ENCODE measurements at regions not wholly inside any gene's neighbourhood (a gene's known extent, or its start where the extent isn't known, plus 50 kb on each side); places are given as distances from the start of the nearest gene placed in this dataset.

DNA sequence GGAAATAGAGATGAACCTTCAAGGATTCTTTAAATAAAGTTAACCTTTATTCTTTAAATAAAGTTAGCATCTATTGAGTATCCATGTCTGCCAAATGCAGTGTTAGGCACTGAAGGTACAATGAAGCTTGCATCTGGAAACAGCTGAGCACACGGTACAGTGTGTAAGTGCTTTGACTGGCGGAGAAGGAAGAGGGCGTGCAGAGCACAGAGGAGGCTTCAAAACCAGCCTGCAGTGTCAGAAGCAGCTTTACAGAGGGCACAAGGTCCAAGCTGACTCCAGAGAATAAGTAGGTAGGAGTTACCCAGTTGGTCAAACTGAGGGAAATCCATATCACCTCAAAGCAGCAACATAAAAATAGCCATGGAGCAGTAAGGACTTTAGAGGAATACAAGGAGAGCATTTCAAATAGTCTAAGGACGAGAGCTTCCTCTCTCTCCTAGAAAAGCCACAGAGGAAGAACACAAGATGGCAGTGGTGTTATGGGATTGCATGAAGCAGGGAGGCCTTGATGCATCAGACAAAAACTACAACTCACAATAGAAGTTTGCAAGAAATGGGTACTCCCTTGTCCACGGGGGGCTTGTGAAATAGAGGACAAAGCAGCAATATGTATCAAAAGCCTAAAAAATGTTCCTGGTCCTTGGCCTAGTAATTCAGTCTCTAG lies 60.3 kb upstream of the PPP2R3A start:
- H3K4me3 ChIP-seq (replicated peaks; ENCODE audit: low read depth, low read length): no peak overlapping the region
- no peaks in the 10 kb centered on the region for H3K36me3 ChIP-seq (ENCODE audit: control insufficient read depth, insufficient read depth, low read length)
- TF ChIP-seq CTCF (IDR thresholded peaks at IDR 0.05; ENCODE audit: insufficient read depth, low read length, poor library complexity, severe bottlenecking): no peak
- DNase-seq (ENCODE audit: extremely low read depth, insufficient read length): no peak
- H3K27me3 ChIP-seq (replicated peaks; ENCODE audit: control insufficient read depth, insufficient read depth, low read length): peaks cover 1% of the 10 kb centered on the region; the same call in 1 of the 2 replicates

- no peak for DNase-seq (ENCODE audit: extremely low read depth, insufficient read length)
- Histone ChIP-seq H3K4me3 (replicated peaks; ENCODE audit: low read depth, low read length) (no peak overlapping the region), H3K36me3 (ENCODE audit: control insufficient read depth, insufficient read depth, low read length) (no peaks in the 10 kb centered on the region), H3K27me3 (replicated peaks; ENCODE audit: control insufficient read depth, insufficient read depth, low read length) (peaks cover 1% of the 10 kb centered on the region; the same call in 1 of the 2 replicates)
- no peak for TF ChIP-seq CTCF (IDR thresholded peaks at IDR 0.05; ENCODE audit: insufficient read depth, low read length, poor library complexity, severe bottlenecking)
Observed at GRCh38 chr3:135907422-135908165, 57.9 kb upstream of the PPP2R3A start.

GRCh38 chr3:135908225-135908624 lies 57.3 kb upstream of the PPP2R3A start:
- H3K27me3 ChIP-seq (replicated peaks; ENCODE audit: control insufficient read depth, insufficient read depth, low read length): peaks cover under 1% of the 10 kb centered on the region; the same call in 1 of the 2 replicates
- H3K36me3 ChIP-seq (ENCODE audit: control insufficient read depth, insufficient read depth, low read length): no peaks in the 10 kb centered on the region
- no peak overlapping the region for H3K4me3 ChIP-seq (replicated peaks; ENCODE audit: low read depth, low read length)
- DNase-seq (ENCODE audit: extremely low read depth, insufficient read length): no peak
- TF ChIP-seq CTCF (IDR thresholded peaks at IDR 0.05; ENCODE audit: insufficient read depth, low read length, poor library complexity, severe bottlenecking): no peak

GRCh38 chr3:135908737-135909136 lies 56.8 kb upstream of the PPP2R3A start:
- Histone ChIP-seq H3K4me3 (replicated peaks; ENCODE audit: low read depth, low read length) (no peak overlapping the region), H3K36me3 (ENCODE audit: control insufficient read depth, insufficient read depth, low read length) (no peaks in the 10 kb centered on the region), H3K27me3 (replicated peaks; ENCODE audit: control insufficient read depth, insufficient read depth, low read length) (0 out of 2 replicates have a peak, but pooled peaks cover 1% of the 10 kb centered on the region)
- no peak for TF ChIP-seq CTCF (IDR thresholded peaks at IDR 0.05; ENCODE audit: insufficient read depth, low read length, poor library complexity, severe bottlenecking)
- no peak for DNase-seq (ENCODE audit: extremely low read depth, insufficient read length)

GRCh38 chr3:135911110-135911509 lies 54.4 kb upstream of the PPP2R3A start:
- no peak for DNase-seq (ENCODE audit: extremely low read depth, insufficient read length)
- no peaks in the 10 kb centered on the region for H3K36me3 ChIP-seq (ENCODE audit: control insufficient read depth, insufficient read depth, low read length)
- H3K27me3 ChIP-seq (replicated peaks; ENCODE audit: control insufficient read depth, insufficient read depth, low read length): peaks cover 1% of the 10 kb centered on the region; the same call in 1 of the 2 replicates
- no peak overlapping the region for H3K4me3 ChIP-seq (replicated peaks; ENCODE audit: low read depth, low read length)
- TF ChIP-seq CTCF (IDR thresholded peaks at IDR 0.05; ENCODE audit: insufficient read depth, low read length, poor library complexity, severe bottlenecking): no peak

Data from GM06990 (cell line).